H1 (cell line): ENCODE measurements at regions not wholly inside any gene's neighbourhood (a gene's known extent, or its start where the extent isn't known, plus 50 kb on each side); places are given as distances from the start of the nearest gene placed in this dataset.

Experiments used
- CTCF ChIA-PET: fragments of 300-600 bp; sonication (Branson Sonifier 250); formaldehyde crosslinking; loops from one replicate; lab custom pipeline; 2021; ENCODE audit not compliant: partially characterized antibody; lab: Charles Lee
- POLR2A ChIA-PET: fragments of 300-600 bp; sonication (Branson Sonifier 250); formaldehyde crosslinking; loops from one replicate; lab custom pipeline; 2021; ENCODE audit warnings: inconsistent platforms; ENCODE audit not compliant: partially characterized antibody; lab: Charles Lee
- DNase-seq, 2 experiments: peaks; one replicate each; pipeline versions ENCODE4 v3.0.0 to v3.0.0-alpha.2; 2010 to 2022; ENCODE audit warnings: low spot score in 2 of 2, low read depth in 1 of 2, mixed read lengths in 1 of 2
- FAIRE-seq: peaks from 2 replicates; lab custom pipeline; 2011; peaks lifted over from hg19 to GRCh38; lab: Jason Lieb, UNC
- H2AFZ ChIP-seq: 2 replicates; pipeline ENCODE4 v1.8.1; 2012; ENCODE audit warnings: low read length, inconsistent platforms
- H2AK5ac ChIP-seq: 2 replicates; pipeline ENCODE4 v1.6.1; 2013; ENCODE audit warnings: low read depth, low read length
- H2BK120ac ChIP-seq: replicated peaks from 2 replicates; pipeline ENCODE3; 2013; ENCODE audit warnings: low read depth, low read length, inconsistent platforms
- H2BK12ac ChIP-seq: 2 replicates; pipeline ENCODE4 v1.6.1; 2013; ENCODE audit warnings: low read depth, low read length
- H2BK15ac ChIP-seq: 2 replicates; pipeline ENCODE4 v1.6.1; 2013; ENCODE audit warnings: low read length
- H2BK20ac ChIP-seq: 2 replicates; pipeline ENCODE4 v1.6.1; 2013; ENCODE audit warnings: low read length
- H2BK5ac ChIP-seq: 2 replicates; pipeline ENCODE4 v1.6.1; 2013; ENCODE audit warnings: low read depth, low read length
- H3K14ac ChIP-seq: 2 replicates; pipeline ENCODE4 v1.6.1; 2013; ENCODE audit warnings: inconsistent platforms; ENCODE audit not compliant: insufficient read length
- H3K18ac ChIP-seq: 2 replicates; pipeline ENCODE4 v1.6.1; 2013; ENCODE audit warnings: low read length; ENCODE audit errors: extremely low read depth
- H3K23ac ChIP-seq: 2 replicates; pipeline ENCODE4 v1.6.1; 2013; ENCODE audit warnings: inconsistent platforms; ENCODE audit not compliant: insufficient read length
- H3K23me2 ChIP-seq: 2 replicates; pipeline ENCODE4 v1.6.1; 2013; ENCODE audit warnings: low read depth, low read length
- H3K27ac ChIP-seq: 2 replicates; pipeline ENCODE4 v1.6.1; 2011; ENCODE audit warnings: low read depth, low read length, inconsistent platforms
- H3K27me3 ChIP-seq, 4 experiments: replicated peaks in 1 of 4; 1 replicate in 1 of 4; 2 replicates in 3 of 4; pipeline versions ENCODE4 v1.6.1 to v1.8.1; 2011 to 2013; ENCODE audit warnings: low read length in 3 of 4, mild to moderate bottlenecking in 3 of 4, inconsistent platforms in 2 of 4, mixed read lengths in 2 of 4, moderate library complexity in 1 of 4; ENCODE audit not compliant: control insufficient read depth in 3 of 4, insufficient read depth in 3 of 4; ENCODE audit errors: extremely low read depth in 1 of 4
- H3K36me3 ChIP-seq, 4 experiments: 2 replicates each; pipeline versions ENCODE4 v1.6.1 to v1.8.1; 2011 to 2013; ENCODE audit warnings: mild to moderate bottlenecking in 4 of 4, low read length in 3 of 4, moderate library complexity in 2 of 4, control low read depth in 1 of 4, inconsistent platforms in 1 of 4; ENCODE audit not compliant: insufficient read depth in 4 of 4, control insufficient read depth in 2 of 4
- H3K4ac ChIP-seq: replicated peaks from 2 replicates; pipeline ENCODE3; 2013; ENCODE audit warnings: low read length, low read depth, mixed read lengths, inconsistent platforms; ENCODE audit not compliant: insufficient read length
- H3K4me1 ChIP-seq, 4 experiments: replicated peaks in 1 of 4; 1 replicate in 1 of 4; 2 replicates in 3 of 4; pipeline versions ENCODE4 v1.6.1 to v1.8.1; 2011 to 2013; ENCODE audit warnings: low read length in 3 of 4, inconsistent platforms in 2 of 4, mixed read lengths in 1 of 4; ENCODE audit not compliant: insufficient read depth in 4 of 4, control insufficient read depth in 3 of 4
- H3K4me2 ChIP-seq, 2 experiments: 2 replicates each; pipeline versions ENCODE4 v1.6.1 to v1.8.1; 2011 to 2013; ENCODE audit warnings: low read depth in 2 of 2, low read length in 2 of 2, control low read depth in 1 of 2, inconsistent platforms in 1 of 2, mild to moderate bottlenecking in 1 of 2; ENCODE audit not compliant: insufficient read depth in 1 of 2
- H3K4me3 ChIP-seq, 4 experiments: fragments of 200-600, 300-600 bp in 1 of 4; sonication (generic), shearing (Covaris generic), sonication (Bioruptor Twin) in 1 of 4; 2 replicates each; pipeline versions ENCODE4 v1.5.1 to v1.8.1; 2011 to 2016; ENCODE audit warnings: low read length in 4 of 4, low read depth in 3 of 4, control low read depth in 2 of 4, inconsistent platforms in 2 of 4, mild to moderate bottlenecking in 2 of 4, mixed read lengths in 1 of 4, moderate library complexity in 1 of 4; ENCODE audit not compliant: insufficient read depth in 2 of 4; ENCODE audit errors: extremely low read depth in 1 of 4
- H3K56ac ChIP-seq: replicated peaks from 2 replicates; pipeline ENCODE3; 2013; ENCODE audit warnings: low read depth, mild to moderate bottlenecking, mixed read lengths, low read length, inconsistent platforms; ENCODE audit not compliant: insufficient read length
- H3K79me1 ChIP-seq: 2 replicates; pipeline ENCODE4 v1.6.1; 2013; ENCODE audit warnings: low read depth, low read length, control low read depth
- H3K79me2 ChIP-seq, 2 experiments: 2 replicates each; pipeline versions ENCODE4 v1.6.1 to v1.8.1; 2012 to 2013; ENCODE audit warnings: low read length in 2 of 2, mild to moderate bottlenecking in 2 of 2, inconsistent platforms in 1 of 2; ENCODE audit not compliant: insufficient read depth in 2 of 2, control insufficient read depth in 1 of 2
- H3K9ac ChIP-seq, 4 experiments: replicated peaks in 1 of 4; 1 replicate in 1 of 4; 2 replicates in 3 of 4; pipeline versions ENCODE4 v1.6.1 to v1.8.1; 2011 to 2013; ENCODE audit warnings: low read depth in 3 of 4, low read length in 3 of 4, control low read depth in 2 of 4, mild to moderate bottlenecking in 2 of 4, moderate library complexity in 2 of 4, inconsistent platforms in 1 of 4; ENCODE audit errors: extremely low read depth in 1 of 4
- H3K9me3 ChIP-seq, 2 experiments: 2 replicates each; pipeline versions ENCODE4 v1.6.1 to v1.8.1; 2012 to 2013; ENCODE audit warnings: mild to moderate bottlenecking in 2 of 2, moderate library complexity in 2 of 2, control low read depth in 1 of 2, inconsistent platforms in 1 of 2, low read depth in 1 of 2, low read length in 1 of 2, mixed read lengths in 1 of 2; ENCODE audit not compliant: insufficient read depth in 2 of 2
- H4K20me1 ChIP-seq, 2 experiments: replicated peaks in 1 of 2; 2 replicates each; pipeline versions ENCODE3 to v1.8.1; 2011 to 2013; ENCODE audit warnings: inconsistent platforms in 2 of 2, low read length in 2 of 2, mild to moderate bottlenecking in 1 of 2; ENCODE audit not compliant: insufficient read depth in 2 of 2, control insufficient read depth in 1 of 2
- H4K5ac ChIP-seq: 2 replicates; pipeline ENCODE4 v1.6.1; 2013; ENCODE audit warnings: low read length, low read depth, mixed read lengths, inconsistent platforms; ENCODE audit not compliant: insufficient read length
- H4K8ac ChIP-seq: 2 replicates; pipeline ENCODE4 v1.8.0; 2013; ENCODE audit warnings: mild to moderate bottlenecking, moderate library complexity, low read length, inconsistent platforms; ENCODE audit not compliant: insufficient read depth; ENCODE audit errors: extremely low read depth
- H4K91ac ChIP-seq: replicated peaks from 2 replicates; pipeline ENCODE3; 2013; ENCODE audit warnings: low read length, mixed read lengths, inconsistent platforms; ENCODE audit not compliant: insufficient read length
- EGR1 ChIP-seq: IDR thresholded peaks from 2 replicates; pipeline ENCODE4 v1.6.1; 2011; ENCODE audit warnings: low read depth, low read length, borderline replicate concordance
- EZH2 ChIP-seq: fragments of 200-600 bp; sonication (generic); IDR thresholded peaks from 2 replicates; pipeline ENCODE4 v1.7.1; 2012; ENCODE audit warnings: low read depth, mild to moderate bottlenecking, moderate library complexity, low read length, inconsistent platforms; ENCODE audit not compliant: severe bottlenecking
- GTF2F1 ChIP-seq: IDR thresholded peaks from 2 replicates; pipeline ENCODE4 v1.6.1; 2012; ENCODE audit warnings: low read depth, low read length, improper control_type of control experiment, borderline replicate concordance
- JUN ChIP-seq: IDR thresholded peaks from 2 replicates; pipeline ENCODE4 v1.6.1; 2011; ENCODE audit warnings: low read depth, mild to moderate bottlenecking, improper control_type of control experiment, low read length
- KDM1A ChIP-seq: fragments of 200-600, 300-600 bp; sonication (generic); IDR thresholded peaks from 2 replicates; pipeline ENCODE4 v1.7.1; 2016; ENCODE audit warnings: mild to moderate bottlenecking, low read length, borderline replicate concordance
- KDM4A ChIP-seq: IDR thresholded peaks from one replicate; pipeline ENCODE4 v1.7.1; 2012; ENCODE audit warnings: low read depth, mild to moderate bottlenecking, moderate library complexity, low read length, inconsistent platforms; ENCODE audit not compliant: severe bottlenecking
- NANOG ChIP-seq: IDR thresholded peaks from 2 replicates; pipeline ENCODE4 v1.6.1; 2011; ENCODE audit warnings: low read length, low read depth, mild to moderate bottlenecking, inconsistent platforms; ENCODE audit not compliant: insufficient read depth, poor library complexity, severe bottlenecking
- NRF1 ChIP-seq: IDR thresholded peaks from 2 replicates; pipeline ENCODE4 v1.6.1; 2011; ENCODE audit warnings: mild to moderate bottlenecking, low read depth, low read length, improper control_type of control experiment
- PHF8 ChIP-seq: fragments of 200-600 bp; sonication (generic); conservative IDR thresholded peaks from 2 replicates; pipeline ENCODE4 v1.7.1; 2012; ENCODE audit warnings: low read depth, mild to moderate bottlenecking, inconsistent platforms, low read length, moderate library complexity
- POU5F1 ChIP-seq: IDR thresholded peaks from 2 replicates; pipeline ENCODE4 v1.6.1; 2011; ENCODE audit warnings: low read depth, mild to moderate bottlenecking, low read length, moderate library complexity
- RNF2 ChIP-seq: fragments of 200-900, 300-1000 bp; sonication (generic); IDR thresholded peaks from 2 replicates; pipeline ENCODE4 v1.7.1; 2016; ENCODE audit warnings: borderline replicate concordance, low read depth, mild to moderate bottlenecking, antibody characterized with exemption, low read length; ENCODE audit not compliant: poor library complexity, severe bottlenecking; ENCODE audit errors: missing control alignments
- SIN3A ChIP-seq, 2 experiments: IDR thresholded peaks in 1 of 2; conservative IDR thresholded peaks in 1 of 2; 2 replicates each; pipeline ENCODE4 v1.6.1; 2011 to 2012; ENCODE audit warnings: low read length in 2 of 2, improper control_type of control experiment in 1 of 2, low read depth in 1 of 2, mild to moderate bottlenecking in 1 of 2
- SIRT6 ChIP-seq: IDR thresholded peaks from one replicate; pipeline ENCODE4 v1.7.1; 2012; ENCODE audit warnings: low read length, inconsistent platforms
- SRF ChIP-seq: IDR thresholded peaks from 2 replicates; pipeline ENCODE4 v1.6.1; 2011; ENCODE audit warnings: mild to moderate bottlenecking, low read depth, low read length, moderate library complexity
- WGBS, 2 experiments: shearing (Covaris generic) in 1 of 2; methylation state at CpG; one replicate each; pipeline versions ENCODE4 v1.1.6 to v1.1.7; 2013 to 2015; ENCODE audit warnings: low lambda C conversion rate in 2 of 2, mixed read lengths in 2 of 2, inconsistent platforms in 1 of 2, low coverage in 1 of 2, missing lambda C conversion rate in 1 of 2; ENCODE audit not compliant: insufficient replicate concordance in 2 of 2, insufficient coverage in 1 of 2, insufficient read length in 1 of 2; ENCODE audit errors: extremely low coverage in 1 of 2, missing lambda C conversion rate in 1 of 2; 5-methylcytosine and 5-hydroxymethylcytosine counted together

- H2BK5ac ChIP-seq, result no peak overlapping the region
- H3K27me3 ChIP-seq, result no peaks in the 10 kb centered on the region
- no peaks in the 10 kb centered on the region for H3K4me1 ChIP-seq
- DNase-seq (no peak), FAIRE-seq (no peak)
- H3K9ac ChIP-seq, result no peak overlapping the region
- H2AK5ac ChIP-seq, result no peak overlapping the region
- no peak overlapping the region for H3K27ac ChIP-seq
- ChIA-PET POLR2A (no interaction called here), CTCF (interaction anchor here (1.1 kb wide), 1 partner anchor 192 kb away, joined by 5 read pairs; no protein-coding TSS in a partner anchor)
- no peak overlapping the region for H2BK12ac ChIP-seq
- H2BK15ac ChIP-seq, result no peak overlapping the region
- H3K23ac ChIP-seq, result no peak overlapping the region
- H3K4me3 ChIP-seq, result no peak overlapping the region
- H4K91ac ChIP-seq, result no peak overlapping the region
- no peaks in the 10 kb centered on the region; a peak in 1 of 4 replicates for H3K9me3 ChIP-seq
- 91% methylated on average over 4 of the region's 4 CpGs; no CpG with 5 or more reads in 1 of the 2 experiments for WGBS, 2 experiments
- H2BK120ac ChIP-seq, result no peak overlapping the region
- no peak overlapping the region for H2AFZ ChIP-seq
- H4K5ac ChIP-seq, result no peak overlapping the region
- H3K79me2 ChIP-seq, result no peaks in the 10 kb centered on the region
- no peaks in the 10 kb centered on the region for H4K20me1 ChIP-seq
- H4K8ac ChIP-seq, result no peak overlapping the region
- no peak overlapping the region for H3K18ac ChIP-seq
- no peak overlapping the region for H3K4me2 ChIP-seq
- no peak overlapping the region for H3K4ac ChIP-seq
- no peak overlapping the region for H3K56ac ChIP-seq
- no peak overlapping the region for H2BK20ac ChIP-seq
- peaks cover 2% of the 10 kb centered on the region; the same call in 1 of the 2 replicates for H3K23me2 ChIP-seq
- H3K14ac ChIP-seq, result no peak overlapping the region
- H3K79me1 ChIP-seq, result no peaks in the 10 kb centered on the region
- no peaks in the 10 kb centered on the region for H3K36me3 ChIP-seq
- TF ChIP-seq KDM1A (no peak), PHF8 (no peak), RNF2 (no peak), SRF (no peak), SIN3A (conservative IDR thresholded peaks at IDR 0.05 in 1 of 2, IDR thresholded peaks at IDR 0.05 in 1 of 2; ENCODE audit: low read depth in 1 of 2, low read length in 2 of 2) (no peak), NANOG (no peak), NRF1 (no peak), KDM4A (no peak), EZH2 (no peak), EGR1 (no peak), JUN (no peak), POU5F1 (no peak), SIRT6 (no peak), GTF2F1 (no peak)
Measured at GRCh38 chr3:69602112-69602511, 137.2 kb upstream of the MITF start.
